SK-N-MC (cell line): ENCODE measurements at regions not wholly inside any gene's neighbourhood (a gene's known extent, or its start where the extent isn't known, plus 50 kb on each side); places are given as distances from the start of the nearest gene placed in this dataset.

Source experiments
- EZH2 ChIP-seq: fragments of 200-600 bp; sonication (generic); IDR thresholded peaks from one replicate; pipeline ENCODE4 v1.6.1; 2017; ENCODE audit warnings: antibody characterized with exemption
- FOXP2 ChIP-seq: optimal IDR thresholded peaks from 2 replicates; pipeline ENCODE3; 2011; ENCODE audit warnings: mild to moderate bottlenecking, moderate library complexity; ENCODE audit not compliant: insufficient read depth; ENCODE audit errors: extremely low read length, control extremely low read depth
- POLR2AphosphoS5 ChIP-seq: IDR thresholded peaks from 2 replicates; pipeline ENCODE4 v1.6.1; 2012; ENCODE audit warnings: mild to moderate bottlenecking, low read depth, low read length, borderline replicate concordance

GRCh38 chr12:105580821-105581352, 250.4 kb downstream of the C12orf75 start:
- TF ChIP-seq EZH2 (no peak), POLR2AphosphoS5 (no peak), FOXP2 (no peak)
